ENCODE measurements at regions not wholly inside any gene's neighbourhood (a gene's known extent, or its start where the extent isn't known, plus 50 kb on each side); places are given as distances from the start of the nearest gene placed in this dataset.

DNA sequence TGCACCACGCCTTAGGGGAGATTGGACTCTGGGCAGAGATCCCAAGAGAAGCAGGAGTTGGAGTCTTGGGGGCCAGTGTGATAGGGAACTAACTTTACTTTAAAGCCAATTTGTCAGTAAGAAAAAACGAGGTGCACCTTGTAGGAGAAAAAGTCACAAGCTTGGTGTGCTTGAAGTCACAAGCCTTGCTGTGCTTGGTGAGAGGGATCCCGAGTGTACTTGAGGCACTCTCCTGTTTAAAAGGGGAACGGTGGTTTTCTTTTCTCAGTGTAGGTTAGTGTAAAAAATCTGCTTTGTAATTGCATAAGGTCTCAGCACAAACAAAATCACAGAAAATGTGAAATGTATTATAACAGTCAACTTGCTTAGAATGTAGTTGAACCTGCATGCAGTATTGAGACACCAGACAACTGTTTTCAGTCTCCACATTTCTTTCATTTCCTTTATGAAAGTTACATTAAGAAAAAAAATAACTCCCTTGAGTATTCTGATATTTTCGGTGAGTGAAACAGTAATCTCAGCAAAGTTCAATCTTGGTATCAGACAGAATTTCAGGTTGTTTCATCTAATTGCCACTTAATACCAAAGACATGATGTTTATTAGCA, 111.1 kb upstream of the DUSP22 start:
- DNase-seq, result no peak

DNA sequence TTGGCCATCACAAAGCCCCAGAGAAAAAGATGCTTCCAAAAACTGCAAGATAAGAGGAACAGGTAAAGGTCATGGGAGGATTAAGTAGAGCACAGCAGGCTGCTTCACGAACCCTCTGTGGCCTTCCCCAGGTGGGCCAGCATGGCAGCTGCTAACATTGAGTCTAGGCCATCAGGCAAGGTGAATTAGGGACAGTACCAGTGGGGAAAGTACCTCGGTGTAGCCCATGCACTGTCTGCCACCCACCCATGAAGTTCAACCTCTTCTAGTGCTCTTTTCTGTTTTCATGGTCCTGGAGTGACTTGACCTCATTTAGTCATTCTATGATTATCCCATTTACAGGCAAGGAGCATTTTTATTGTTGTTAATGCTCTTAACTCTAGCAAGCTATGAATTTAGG, 108.6 kb upstream of the DUSP22 start:
- DNase-seq, result no peak

DNA sequence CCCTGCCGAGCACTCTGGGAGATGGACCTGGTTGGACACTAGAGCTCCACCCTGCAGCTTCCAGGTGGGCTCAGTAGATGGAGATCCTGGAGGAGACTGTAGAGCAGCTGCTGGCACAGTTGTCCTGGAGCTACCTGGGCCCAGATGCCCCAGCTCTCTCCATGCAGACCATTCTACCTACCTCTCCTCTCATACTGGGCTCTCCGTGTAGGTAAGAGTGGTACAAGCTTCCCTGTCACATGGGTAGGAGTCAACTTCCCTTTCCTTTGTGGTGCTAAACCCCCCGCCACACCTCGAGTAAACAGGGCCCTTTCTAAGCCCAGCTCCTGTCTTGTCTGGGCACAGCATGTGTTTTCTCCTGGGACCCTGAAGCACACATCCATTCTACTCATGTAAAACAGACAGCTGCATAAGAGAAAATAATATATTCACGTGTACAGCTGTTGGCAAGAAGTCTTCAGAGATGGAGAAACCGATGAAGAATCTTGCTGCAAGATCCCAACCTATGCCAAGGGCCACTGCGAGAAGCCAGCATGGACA, 108.1 kb upstream of the DUSP22 start:
- no peak for DNase-seq

DNA sequence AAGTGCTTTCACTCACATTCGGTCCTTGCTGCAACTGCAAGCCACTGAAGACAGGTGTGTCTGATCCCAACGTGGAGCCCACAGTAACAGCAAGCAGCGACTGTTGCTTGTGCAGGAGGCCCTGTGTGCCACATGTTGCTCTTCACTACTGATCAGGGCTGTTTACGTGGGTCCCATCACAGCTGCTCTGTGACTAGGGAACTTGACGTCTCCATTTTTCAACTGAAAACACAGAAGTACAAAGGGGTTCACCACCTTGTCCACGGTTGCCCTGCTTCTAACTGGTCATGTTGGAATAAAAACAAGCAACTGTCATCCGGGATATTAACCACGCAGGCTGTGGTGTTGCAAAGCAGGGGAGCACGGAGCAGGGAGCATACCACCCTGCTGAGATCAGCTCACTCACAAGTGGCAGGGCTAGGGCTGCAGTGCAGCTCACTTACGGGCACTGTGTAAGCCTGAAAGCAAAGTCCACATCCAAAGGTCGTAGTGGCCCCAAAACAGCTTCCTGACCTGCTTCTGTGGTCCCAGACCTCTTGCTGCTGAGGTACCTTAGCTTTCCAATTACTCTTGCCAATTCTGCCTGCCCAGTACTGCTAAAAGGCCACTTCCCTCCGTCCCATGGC, 105.8 kb upstream of the DUSP22 start:
- no peak for DNase-seq

DNA sequence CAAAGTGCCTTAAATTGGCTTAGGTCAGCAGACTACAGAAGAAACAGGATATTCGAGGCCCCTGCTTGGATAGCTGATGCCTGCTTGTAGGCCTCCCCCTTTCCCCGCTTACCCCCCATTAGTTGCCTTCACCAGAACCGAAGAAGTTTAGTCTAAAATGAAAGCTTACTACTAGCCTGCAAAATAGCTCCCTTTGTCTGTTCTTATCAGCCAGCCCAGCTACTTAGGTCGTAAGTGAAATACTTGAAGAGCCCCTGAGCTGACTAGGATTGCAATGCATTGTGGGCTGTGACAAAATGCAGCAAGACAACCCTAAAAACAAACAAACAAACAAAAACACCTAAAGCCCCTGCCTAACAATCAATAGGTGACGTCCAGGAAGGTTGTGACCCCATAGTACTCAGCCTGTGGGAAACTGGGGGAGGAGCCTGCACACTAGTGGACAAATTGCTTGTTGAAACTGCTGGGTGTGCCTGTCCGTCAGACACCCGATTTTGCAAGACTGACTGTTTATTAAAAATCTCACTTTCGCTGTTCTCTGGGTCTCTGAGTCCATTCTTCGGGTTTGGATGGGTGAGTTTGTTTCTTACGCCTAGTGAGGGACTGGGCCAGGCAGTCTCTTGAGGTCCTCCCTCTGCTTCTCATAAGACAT, 105.0 kb upstream of the DUSP22 start:
- DNase-seq, result no peak

DNA sequence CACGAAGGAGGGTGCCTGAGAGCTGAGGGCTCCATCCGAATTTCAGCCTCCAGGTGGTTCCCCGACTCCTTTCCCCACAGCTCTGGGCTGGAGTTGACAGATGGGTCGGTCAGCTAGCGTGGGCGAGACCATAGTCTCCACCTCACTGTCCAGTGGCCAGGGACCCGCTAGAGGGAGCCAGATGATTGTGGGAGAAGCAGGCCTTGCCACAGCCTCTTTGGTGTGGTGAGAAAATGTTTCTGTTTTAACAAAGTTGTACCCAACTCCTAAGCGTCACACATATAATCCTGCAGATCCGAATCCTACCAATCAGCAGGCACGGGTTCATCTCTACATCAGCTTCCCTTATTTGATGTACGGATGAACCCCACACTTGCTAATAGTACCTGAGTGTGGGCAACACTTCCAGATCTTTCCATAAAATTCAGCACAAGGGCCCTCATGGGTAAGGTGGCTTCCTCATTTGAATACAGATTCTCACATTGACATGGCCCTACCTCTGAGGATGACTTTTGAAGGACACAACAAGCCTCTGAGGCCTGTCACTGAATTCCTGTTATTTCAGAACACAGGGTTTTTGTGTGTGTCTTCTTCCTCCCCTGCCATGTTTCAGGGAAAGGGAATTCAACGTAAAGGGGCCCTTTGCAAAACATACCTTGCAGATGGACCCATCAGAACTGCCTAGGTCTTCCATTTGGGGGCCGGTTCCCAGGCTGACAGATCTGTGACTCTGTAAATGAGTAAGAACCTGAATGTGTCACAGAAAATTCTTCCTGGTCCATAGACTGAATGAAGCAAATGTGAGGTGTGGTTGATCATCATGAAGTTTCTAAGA, 103.2 kb upstream of the DUSP22 start:
- DNase-seq, result peak; percentile 83

DNA sequence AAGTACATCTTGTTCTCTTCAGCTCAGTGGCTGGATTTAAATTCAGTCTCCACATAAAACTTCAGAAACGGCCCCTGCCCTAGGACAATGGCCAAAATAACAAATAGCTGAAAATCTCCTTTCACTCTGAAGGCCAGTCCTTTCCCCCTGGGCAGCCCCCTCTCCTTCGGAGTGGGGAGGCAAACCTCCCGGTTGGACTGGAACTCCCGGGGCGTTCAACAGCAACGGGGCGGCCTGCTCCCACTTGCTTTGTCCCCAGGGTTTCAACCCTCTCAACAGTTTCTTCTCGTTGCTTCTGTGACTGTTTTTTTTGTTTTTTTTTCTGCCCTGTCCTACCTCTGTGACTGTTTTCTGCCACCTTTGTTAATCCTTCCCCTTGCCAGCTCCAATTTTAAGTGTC, 102.6 kb upstream of the DUSP22 start:
- no peak for DNase-seq

DNA sequence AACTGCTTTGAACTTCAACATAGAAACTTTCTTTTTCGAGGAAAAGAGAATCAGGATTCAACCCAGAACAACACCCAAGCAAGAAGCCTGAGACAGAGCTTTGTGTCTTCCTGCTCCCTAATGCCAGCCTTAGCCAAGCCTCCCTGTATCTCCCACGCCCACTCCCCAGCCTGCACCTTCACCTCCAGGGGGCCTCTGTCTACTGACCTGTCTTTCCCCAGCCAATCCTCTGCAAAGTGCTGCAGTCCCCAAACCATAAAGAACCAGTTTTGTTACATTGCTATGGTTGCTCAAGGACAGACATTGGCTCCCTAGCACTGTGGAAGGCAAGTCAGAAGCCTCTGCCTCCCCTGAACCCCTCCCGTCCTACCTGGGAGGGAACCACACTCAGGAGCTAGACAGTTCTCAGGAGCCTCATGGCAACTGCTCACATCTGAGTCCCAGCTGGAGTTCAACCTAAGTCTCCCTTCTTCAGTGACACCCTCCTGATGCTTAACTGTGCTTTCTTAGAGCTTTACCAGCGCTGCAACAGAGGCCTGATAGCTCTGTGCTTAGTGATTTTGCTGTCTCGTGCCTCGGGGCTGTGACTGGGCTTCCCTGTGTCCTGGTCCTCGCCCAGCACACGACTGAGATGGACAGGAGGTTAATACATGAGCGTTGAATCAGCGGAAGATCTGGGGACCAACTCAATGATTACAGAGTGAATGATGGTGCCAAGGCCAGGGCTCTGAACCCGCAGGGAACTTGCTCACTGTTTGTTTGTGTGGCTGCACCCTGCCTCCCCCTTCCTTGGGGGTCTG, 101.5 kb upstream of the DUSP22 start:
- peak; percentile 32 for DNase-seq

DNA sequence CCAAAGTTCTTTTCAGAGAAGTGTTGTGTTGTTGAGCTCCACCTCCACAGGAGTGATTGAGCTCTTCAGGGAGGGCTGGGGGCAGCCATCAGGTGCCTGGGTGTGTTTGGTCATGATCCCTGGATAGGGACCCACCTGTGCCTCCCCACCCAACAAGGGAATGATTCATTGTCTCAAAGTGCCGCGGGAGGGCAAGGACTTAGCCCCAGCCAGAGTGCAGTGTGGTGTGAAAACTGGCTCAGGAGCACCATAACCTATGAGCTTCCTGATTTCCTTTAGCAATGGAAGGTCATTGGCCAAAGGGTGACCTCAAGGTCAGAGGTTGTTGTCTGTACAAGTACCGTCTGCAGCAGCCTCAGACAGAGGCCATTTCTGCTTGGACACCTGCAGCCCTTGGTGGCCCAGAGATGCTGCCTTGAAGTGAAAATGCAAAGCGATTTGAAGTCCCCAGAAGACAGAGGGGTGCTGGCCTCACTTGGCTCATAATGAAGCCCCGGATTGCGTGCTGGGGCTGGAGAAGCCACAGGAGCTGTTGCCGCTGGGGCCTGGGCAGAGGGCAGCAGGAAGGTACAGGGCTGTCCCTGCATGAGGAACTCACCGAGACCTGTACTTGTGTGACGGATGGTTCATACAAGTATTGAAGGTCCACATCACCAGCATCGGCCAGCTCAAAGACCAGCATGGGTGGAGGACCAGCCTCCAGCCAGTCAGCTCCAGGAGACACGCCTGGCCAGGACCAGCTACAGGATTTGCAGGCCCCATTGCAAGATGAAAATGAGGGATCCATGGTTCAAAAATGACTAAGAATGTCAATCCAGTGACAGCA, 100.6 kb upstream of the DUSP22 start:
- no peak for DNase-seq

DNA sequence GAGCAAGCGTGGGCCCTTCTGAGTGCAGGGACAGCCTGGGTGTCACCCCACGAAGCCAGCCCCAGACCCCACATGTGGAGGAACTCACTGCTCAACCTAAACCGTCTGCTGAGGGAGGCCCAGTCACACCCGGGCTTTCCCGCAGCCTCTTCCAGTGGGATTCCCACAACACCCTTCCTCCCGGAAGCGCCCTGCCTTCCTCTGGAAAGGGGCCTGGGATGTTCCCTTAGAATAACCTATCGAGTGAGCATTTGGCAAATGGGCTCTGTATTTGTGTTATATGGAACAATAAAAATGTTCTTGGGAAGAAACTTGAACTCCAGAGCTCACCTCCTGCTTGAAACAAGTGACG, 100.0 kb upstream of the DUSP22 start:
- DNase-seq, result no peak

DNA sequence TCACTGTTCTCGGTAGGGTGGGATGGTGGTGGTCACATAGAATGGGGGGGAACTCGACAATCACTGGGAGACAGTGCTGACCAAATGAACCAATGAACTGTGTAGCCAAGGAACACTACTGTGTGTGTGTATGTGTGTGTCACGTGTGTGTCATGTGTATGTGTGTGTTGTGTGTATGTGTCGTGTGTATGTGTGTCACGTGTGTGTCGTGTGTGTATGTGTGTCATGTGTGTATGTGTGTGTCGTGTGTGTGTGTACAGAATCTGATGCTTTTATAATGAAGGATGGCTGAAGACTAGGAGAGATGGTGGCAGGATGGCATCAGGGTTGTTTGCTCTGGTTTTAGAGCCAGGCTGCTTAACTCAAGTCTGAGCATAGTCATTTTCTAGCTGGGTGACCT, 99.1 kb upstream of the DUSP22 start:
- no peak for DNase-seq

DNA sequence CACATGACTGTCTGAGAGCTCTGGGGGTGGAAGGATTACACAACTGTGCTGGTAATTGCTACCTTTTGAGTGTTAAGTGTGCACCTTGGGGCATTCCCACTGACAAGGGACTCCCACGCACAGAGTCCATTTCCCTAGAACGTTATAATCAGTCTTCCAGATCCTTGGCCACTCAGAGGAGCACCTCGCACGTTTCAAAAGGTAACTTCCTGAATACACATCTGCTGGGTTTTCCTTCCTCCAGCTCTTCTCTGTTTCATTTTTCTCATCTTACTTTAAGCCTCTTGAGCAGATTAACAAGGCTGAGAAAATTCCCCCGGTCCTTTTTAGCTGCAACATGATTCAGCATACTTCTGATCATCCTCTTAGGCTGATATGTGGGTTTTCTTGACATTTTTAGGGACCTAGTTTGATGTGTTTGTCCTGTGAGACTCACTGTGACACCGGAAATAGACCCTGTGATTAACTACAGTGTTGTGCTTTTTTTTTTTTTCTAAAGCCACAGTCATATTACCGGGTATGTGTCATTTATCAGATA, 98.4 kb upstream of the DUSP22 start:
- peak; percentile 43 for DNase-seq

DNA sequence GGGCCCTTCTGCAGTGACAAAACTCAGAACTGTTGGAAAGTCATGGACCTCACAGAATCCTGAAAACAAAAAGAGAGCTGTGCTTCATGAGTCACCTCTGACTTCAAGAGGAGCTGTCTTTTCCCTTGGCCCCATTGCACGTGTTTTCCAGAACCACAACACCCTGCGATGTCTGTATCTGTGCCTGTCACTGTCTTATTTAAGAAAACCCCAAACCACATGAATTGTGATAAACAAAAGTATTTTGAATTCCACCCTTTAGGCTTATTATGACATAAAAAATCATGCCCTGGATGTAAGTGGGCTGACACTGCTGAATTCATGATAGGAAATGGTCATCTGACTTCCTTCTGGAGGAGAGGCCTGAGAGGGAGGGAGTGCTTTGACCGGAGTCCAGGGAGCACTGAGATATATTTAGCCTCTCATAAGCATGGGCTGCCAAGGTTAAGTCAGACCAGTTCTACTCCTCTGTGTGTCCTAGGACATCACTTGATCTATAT, 96.4 kb upstream of the DUSP22 start:
- peak; percentile 66 for DNase-seq

DNA sequence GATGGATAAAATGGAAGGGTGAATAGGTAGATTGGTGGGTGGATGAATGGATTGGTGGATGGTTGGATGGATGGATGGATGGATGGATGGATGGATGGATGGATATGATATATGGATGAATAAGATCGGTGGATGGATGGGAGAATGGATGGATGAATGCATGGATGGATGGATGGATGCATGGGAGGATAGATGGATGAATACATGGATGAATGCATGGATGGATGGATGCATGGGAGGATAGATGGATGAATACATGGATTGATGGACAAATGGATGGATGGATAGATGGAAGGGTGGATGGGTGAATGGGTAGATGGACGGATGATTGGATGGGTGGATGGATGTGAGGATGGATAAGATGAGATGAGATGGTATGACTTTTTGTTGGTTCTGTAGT, 95.7 kb upstream of the DUSP22 start:
- DNase-seq, result no peak

DNA sequence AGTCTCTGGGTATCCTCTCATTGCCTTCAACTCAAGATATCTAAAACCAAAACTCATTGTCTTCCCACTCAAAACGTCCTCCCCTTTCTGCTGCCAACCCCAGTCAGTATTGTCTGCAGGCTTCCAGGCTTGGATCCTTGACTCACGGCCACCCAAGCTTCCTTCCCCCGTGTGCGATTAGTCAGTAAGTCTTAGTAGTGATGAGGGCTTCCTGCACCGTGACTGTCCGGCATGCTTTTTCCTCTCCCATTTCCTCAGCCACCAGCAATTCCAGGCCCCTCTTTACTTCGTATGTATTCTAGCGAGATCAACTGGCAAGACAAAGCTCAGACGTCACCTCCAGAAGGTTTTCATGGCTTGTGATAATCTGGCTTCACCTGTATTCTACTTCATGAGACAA, 88.6 kb upstream of the DUSP22 start:
- peak; percentile 1 for DNase-seq

DNA sequence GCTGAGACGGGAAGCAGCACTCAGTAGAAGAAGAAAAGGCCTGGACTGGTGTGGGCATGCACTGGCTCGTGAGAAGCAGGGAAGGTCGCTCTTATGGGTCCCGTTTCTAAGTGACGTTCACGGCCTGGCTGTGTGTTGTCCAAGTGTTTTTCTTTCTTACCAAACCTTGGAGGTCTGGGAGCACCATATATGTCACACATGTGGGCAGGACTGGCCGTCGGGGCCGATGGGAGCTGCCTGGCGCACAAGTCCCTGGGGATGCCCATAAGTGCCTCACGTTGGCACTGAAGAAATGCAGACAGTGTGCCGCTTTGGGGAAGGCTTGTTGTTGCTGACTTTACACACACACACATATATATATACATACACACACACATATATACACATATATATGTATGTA, 86.0 kb upstream of the DUSP22 start:
- peak; percentile 1 for DNase-seq

DNA sequence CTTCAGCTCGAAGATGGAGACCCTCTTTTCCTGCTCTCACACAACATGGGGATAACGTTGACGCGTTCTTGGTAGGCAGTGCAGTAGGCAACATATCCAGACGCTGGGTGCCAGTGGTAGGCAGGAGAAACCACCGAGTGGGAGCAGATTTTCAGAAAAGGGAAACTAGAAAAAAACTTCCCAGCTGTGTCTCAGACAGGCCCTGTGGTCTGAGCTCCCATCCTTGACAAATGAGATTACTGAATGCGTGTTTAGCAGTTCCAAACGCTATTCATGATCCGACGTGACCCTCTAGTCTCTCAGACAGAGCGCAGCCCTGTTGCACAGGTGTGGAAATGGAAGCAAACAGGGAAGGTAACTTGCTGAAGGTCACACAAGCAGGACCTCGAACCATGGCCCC, 83.9 kb upstream of the DUSP22 start:
- DNase-seq, result peak; percentile 3

DNA sequence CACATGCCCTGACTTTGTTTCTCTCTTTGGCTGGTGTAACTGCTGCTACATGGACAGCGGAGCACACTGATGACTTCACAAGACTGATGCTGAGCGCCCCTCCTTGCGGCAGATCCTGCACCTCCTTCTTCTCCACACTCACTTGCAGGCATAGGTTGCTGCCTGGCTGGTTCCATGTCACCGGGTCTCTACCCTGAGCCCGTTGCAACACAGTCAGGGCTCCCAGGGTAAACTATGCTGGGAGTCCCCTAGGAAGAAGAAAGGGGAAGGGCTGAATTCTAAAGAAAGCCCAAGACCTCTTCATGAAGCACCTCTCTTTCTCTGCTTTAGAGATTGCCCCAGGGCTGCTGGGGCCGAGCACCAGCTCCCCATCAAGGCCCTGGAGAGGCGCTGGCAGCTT, 83.3 kb upstream of the DUSP22 start:
- DNase-seq, result no peak

DNA sequence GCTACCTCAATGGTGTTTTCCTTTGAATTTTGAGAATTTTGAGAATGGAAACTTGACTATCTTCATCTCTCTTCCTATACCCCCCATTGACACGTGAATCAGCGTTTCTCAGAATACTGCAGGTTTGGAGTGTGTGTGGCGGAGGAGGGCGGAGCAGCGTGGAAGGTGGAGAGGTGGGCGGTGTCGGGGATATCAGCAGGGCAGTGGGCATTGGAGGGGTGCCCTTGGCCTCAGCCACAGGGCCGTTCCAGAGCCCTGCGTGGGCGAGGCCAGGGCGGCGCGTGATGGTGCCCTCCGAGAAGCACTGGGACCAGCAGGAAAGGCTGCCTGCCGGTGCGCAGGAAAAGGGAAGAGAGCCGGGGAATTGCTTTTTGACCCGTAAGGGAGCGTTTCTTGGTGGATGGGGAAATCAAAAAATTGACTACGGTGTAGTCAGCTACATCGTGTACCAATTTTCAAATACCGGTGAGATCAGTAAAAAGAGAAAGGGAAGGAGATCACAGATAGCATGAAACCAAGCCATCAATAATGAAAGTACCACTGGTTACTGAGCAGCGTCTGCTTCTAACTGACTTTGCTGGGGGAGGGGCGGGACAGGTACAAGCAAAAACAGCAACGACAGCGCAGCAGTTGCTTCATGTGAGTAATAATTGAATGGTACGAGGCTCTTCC, 82.7 kb upstream of the DUSP22 start:
- peak; percentile 68 for DNase-seq

DNA sequence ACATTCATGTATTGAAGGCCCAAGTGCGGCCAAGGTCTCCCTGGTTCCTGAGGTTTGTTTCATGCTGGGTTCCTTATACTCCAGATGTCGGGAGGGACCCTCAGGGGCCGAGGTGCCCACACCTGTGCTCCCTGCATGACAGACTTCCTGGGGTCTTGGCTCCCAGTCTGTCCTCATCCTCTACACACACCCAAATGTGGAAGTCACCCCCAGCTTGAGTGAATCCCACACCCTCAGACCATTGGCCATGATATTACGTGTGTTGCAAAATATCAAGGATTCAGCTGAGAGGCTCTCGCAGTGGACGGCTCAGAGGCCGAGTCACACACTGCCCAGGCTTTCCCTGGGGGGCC, 82.2 kb upstream of the DUSP22 start:
- no peak for DNase-seq

All from CD4-positive, alpha-beta T cell treated with Interleukin-17A for 4 hours (primary cell).